GM18861 (cell line): ENCODE measurements at regions not wholly inside any gene's neighbourhood (a gene's known extent, or its start where the extent isn't known, plus 50 kb on each side); places are given as distances from the start of the nearest gene placed in this dataset.

Source experiments
- ATAC-seq: cut with Tn5 transposase; IDR thresholded peaks from one replicate; pipeline ENCODE4 v1.9.1; 2021; ENCODE audit not compliant: unreplicated experiment

DNA sequence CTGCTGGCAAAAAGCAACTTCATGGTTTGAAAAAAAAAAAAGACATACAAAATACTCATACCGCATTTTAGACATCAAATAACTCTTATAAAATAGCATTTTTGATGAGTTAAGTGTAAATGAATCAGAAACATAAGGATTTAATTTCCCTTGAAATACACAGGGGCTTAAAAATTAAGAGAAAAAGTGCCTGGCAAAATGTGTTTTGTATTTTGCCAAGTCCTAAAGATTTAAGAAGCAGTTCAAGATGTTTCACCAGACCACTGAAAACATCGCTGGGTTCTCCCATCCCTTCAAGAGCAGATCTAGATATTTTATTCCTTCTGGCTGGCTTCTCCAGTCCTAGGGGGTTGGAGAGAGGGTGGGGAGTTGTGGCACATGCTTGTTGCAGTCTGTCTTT lies 396.4 kb downstream of the INHBA start:
- ATAC-seq, result no peak

GRCh38 chr7:41305001-41305400 lies 397.9 kb downstream of the INHBA start:
- ATAC-seq, result no peak

GRCh38 chr7:41303709-41304108 lies 399.2 kb downstream of the INHBA start:
- no peak for ATAC-seq

- no peak for ATAC-seq
These were observed 404.5 kb downstream of the INHBA start for GRCh38 chr7:41298409-41298808.

- no peak for ATAC-seq
These were observed 405.7 kb downstream of the INHBA start for GRCh38 chr7:41297166-41297565.

DNA sequence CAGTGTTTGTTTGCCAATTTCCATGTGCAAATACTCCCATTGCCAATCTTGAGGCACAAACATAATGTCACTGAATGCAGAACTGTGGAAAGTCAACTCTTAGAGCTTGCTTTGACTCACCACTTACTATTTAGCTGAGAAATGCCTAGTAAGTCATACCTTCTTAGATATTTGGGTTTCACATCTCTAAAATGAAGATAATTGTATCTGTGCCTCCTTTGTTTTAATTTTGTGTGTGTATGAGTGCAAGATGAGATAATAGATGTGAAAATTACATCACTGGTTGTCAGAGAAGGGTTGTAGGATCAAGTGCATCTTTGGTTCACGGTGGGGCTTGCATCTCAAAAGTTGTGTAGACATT lies 407.5 kb downstream of the INHBA start:
- ATAC-seq, result no peak

GRCh38 chr7:41294556-41295454 lies 408.1 kb downstream of the INHBA start:
- no peak for ATAC-seq

DNA sequence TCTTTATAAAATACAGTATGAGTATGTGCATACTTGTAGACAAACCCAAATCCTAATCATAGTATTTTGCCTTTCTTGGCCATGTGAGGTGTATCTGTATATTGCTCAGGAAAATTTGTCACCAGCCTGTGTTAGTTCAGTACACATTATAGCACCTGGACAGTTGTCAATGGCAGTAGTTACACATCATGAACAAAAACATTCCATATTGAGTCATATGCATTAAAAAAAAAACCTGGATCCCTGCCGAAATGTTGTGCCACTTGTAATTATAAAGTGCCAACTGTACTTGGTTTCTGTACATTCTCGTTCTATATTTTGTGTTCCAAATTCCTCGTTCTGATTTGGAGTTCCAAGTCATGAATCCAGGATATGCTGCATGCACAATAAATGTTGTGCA lies 410.4 kb downstream of the INHBA start:
- ATAC-seq, result no peak

- ATAC-seq, result no peak
These were observed 415.1 kb downstream of the INHBA start for GRCh38 chr7:41287559-41288335.

- ATAC-seq, result no peak
These were observed 422.4 kb downstream of the INHBA start for GRCh38 chr7:41280491-41280890.

GRCh38 chr7:41277561-41277960 lies 425.3 kb downstream of the INHBA start:
- no peak for ATAC-seq

- ATAC-seq, result no peak
These were observed 427.6 kb downstream of the INHBA start for GRCh38 chr7:41275255-41275654.

DNA sequence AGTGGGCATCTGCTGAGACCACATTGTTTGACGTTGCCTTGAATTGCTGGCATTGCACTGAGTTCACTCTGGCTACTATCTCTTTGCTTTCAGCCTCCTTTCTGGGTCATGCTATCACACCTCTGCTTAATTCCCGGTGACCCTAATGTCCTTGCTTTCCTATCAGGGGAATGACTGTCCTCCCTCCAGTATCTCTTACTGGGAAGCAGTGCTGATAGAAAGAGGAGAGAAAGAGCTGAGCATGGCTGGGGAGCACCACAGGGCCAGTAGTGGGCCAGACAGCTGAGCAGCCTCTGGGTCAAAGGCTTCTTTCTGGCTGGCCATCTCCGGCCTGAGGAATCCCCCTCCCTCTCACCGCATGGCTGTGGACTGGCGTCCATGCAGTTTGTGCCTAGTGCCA lies 428.7 kb downstream of the INHBA start:
- ATAC-seq, result no peak

DNA sequence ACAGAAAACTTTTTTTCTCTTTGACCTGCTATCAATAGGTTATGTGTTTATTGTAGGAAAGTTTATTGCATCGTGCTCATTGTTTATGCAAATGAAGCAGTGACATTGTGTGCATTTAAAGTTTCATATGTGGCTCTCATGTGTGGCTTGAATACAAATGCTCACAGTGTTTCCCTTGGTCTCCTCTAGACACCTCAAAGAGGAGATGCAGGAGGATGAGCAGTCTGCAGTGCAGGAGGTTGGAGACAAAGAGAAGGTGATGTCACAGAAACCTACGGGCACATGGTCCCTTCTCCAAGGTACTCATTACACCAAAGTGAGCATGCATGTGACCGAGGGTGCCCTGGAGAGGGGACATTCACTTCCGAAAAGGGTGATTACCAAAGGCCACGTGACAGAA lies 430.2 kb downstream of the INHBA start:
- ATAC-seq, result no peak

- ATAC-seq, result no peak
These were observed 434.0 kb downstream of the INHBA start for GRCh38 chr7:41268878-41269277.

GRCh38 chr7:41261080-41261479 lies 441.8 kb downstream of the INHBA start:
- ATAC-seq, result no peak

GRCh38 chr7:41257660-41258059 lies 445.2 kb downstream of the INHBA start:
- no peak for ATAC-seq

GRCh38 chr7:41256186-41256945 lies 446.5 kb downstream of the INHBA start:
- no peak for ATAC-seq

GRCh38 chr7:41255716-41256115 lies 447.2 kb downstream of the INHBA start:
- no peak for ATAC-seq

DNA sequence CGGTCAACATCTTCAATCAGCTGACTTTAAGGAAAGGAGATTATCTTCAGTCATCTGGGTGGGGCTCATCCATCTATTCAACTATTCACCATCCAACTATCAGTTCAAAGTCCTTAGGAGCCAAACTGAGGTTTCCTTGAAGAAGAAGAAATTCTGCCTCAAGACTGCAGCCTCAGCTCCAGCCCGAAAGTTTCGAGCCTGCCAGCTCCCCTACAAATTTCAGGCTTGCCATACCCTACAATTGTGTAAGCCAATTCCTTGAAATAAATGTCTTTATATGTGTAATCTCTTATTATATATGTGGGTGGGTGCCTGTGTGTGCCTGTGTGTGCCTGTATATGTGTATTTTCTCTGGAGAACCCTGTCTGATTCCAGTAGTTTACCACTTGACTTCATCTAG lies 447.8 kb downstream of the INHBA start:
- ATAC-seq, result no peak

- no peak for ATAC-seq
These were observed 449.9 kb downstream of the INHBA start for GRCh38 chr7:41252957-41253356.

DNA sequence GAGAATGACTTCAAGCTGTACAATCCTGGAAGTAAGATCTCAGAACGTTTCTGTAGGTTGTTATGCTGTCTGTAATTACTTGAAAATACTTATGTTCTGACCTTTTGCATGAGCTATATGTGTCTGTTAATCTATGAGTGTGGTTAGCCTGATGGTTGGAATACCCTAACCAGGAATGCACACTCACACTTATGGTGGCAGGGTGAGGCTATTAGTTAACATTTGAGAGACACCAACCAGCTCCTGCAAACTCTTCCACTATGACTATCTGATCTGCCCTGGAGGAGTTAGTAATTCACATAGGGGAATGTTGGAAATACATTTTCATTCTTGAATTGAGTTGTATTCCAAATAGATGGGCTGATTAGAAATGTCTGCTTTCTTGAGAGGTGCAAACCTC lies 450.3 kb downstream of the INHBA start:
- ATAC-seq, result no peak
